DND-41 (cell line): ENCODE measurements at regions not wholly inside any gene's neighbourhood (a gene's known extent, or its start where the extent isn't known, plus 50 kb on each side); places are given as distances from the start of the nearest gene placed in this dataset.

ENCODE experiments used
- CTCF ChIP-seq: IDR thresholded peaks from 2 replicates; pipeline ENCODE4 v1.5.1; 2012; ENCODE audit warnings: borderline replicate concordance, low read length, moderate library complexity, mild to moderate bottlenecking; ENCODE audit not compliant: poor library complexity, severe bottlenecking; ENCODE audit errors: extremely low read depth
- EZH2 ChIP-seq: IDR thresholded peaks from 3 replicates; pipeline ENCODE4 v1.6.1; 2012; ENCODE audit warnings: borderline replicate concordance, low read depth, mild to moderate bottlenecking, moderate library complexity, low read length, inconsistent platforms; ENCODE audit not compliant: severe bottlenecking

GRCh38 chr2:215782295-215782694, 231.1 kb downstream of the MREG start:
- TF ChIP-seq CTCF (no peak), EZH2 (no peak)
